ENCODE measurements at regions not wholly inside any gene's neighbourhood (a gene's known extent, or its start where the extent isn't known, plus 50 kb on each side); places are given as distances from the start of the nearest gene placed in this dataset.
A peak's percentile ranks its signal among the peaks of the same experiment; 100 is the strongest.

- no peak for DNase-seq
Measured at GRCh38 chr21:16311229-16311628, 581.4 kb downstream of the USP25 start.

GRCh38 chr21:16312321-16312720 lies 582.5 kb downstream of the USP25 start:
- no peak for DNase-seq

- no peak for DNase-seq
Measured at GRCh38 chr21:16315223-16315622, 585.4 kb downstream of the USP25 start.

- no peak for DNase-seq
Measured at GRCh38 chr21:16318651-16319300, 589.0 kb downstream of the USP25 start.

GRCh38 chr21:16320110-16320509 lies 590.3 kb downstream of the USP25 start:
- no peak for DNase-seq

GRCh38 chr21:16322454-16322853 lies 592.7 kb downstream of the USP25 start:
- no peak for DNase-seq

GRCh38 chr21:16323596-16323995 lies 593.8 kb downstream of the USP25 start:
- DNase-seq = no peak

- no peak for DNase-seq
Measured at GRCh38 chr21:16324630-16325029, 594.8 kb downstream of the USP25 start.

- peak; percentile 76 for DNase-seq
Measured at GRCh38 chr21:16330082-16330907, 600.5 kb downstream of the USP25 start.

GRCh38 chr21:16330908-16331268 lies 601.1 kb downstream of the USP25 start:
- DNase-seq = no peak

- no peak for DNase-seq
Measured at GRCh38 chr21:16337266-16337665, 607.5 kb downstream of the USP25 start.

- no peak for DNase-seq
Measured at GRCh38 chr21:16342932-16343331, 613.1 kb downstream of the USP25 start.

- no peak for DNase-seq
Measured at GRCh38 chr21:16343776-16344175, 614.0 kb downstream of the USP25 start.

- no peak for DNase-seq
Measured at GRCh38 chr21:16345757-16346156, 616.0 kb downstream of the USP25 start.

- no peak for DNase-seq
Measured at GRCh38 chr21:16347223-16347622, 617.4 kb downstream of the USP25 start.

- DNase-seq = no peak
Measured at GRCh38 chr21:16353764-16354163, 624.0 kb downstream of the USP25 start.

- DNase-seq = no peak
Measured at GRCh38 chr21:16357994-16358393, 628.2 kb downstream of the USP25 start.

GRCh38 chr21:16358784-16359183 lies 629.0 kb downstream of the USP25 start:
- no peak for DNase-seq

- DNase-seq = no peak
Measured at GRCh38 chr21:16363100-16363499, 633.3 kb downstream of the USP25 start.

GRCh38 chr21:16363518-16363917 lies 633.7 kb downstream of the USP25 start:
- no peak for DNase-seq

- no peak for DNase-seq
Measured at GRCh38 chr21:16366207-16366606, 636.4 kb downstream of the USP25 start.

- DNase-seq = no peak
Measured at GRCh38 chr21:16367079-16367478, 637.3 kb downstream of the USP25 start.

GRCh38 chr21:16370186-16370585 lies 640.4 kb downstream of the USP25 start:
- DNase-seq = no peak

- no peak for DNase-seq
Measured at GRCh38 chr21:16372586-16372985, 642.8 kb downstream of the USP25 start.

- no peak for DNase-seq
Measured at GRCh38 chr21:16376673-16377072, 646.9 kb downstream of the USP25 start.

Data from NCI-H1105 treated with DMSO at 0.1 percent for 48 hours (cell line).